RWPE2 (cell line): ENCODE measurements at regions not wholly inside any gene's neighbourhood (a gene's known extent, or its start where the extent isn't known, plus 50 kb on each side); places are given as distances from the start of the nearest gene placed in this dataset.

ENCODE experiments used
- ATAC-seq: fragments of 200-7000 bp; cut with Tn5 transposase; 3 replicates; pipeline ENCODE4 v1.9.1; 2021; ENCODE audit warnings: low read depth
- DNase-seq: peaks from one replicate; pipeline ENCODE4 v3.0.0-alpha.2; 2020; ENCODE audit warnings: low spot score
- H3K27ac ChIP-seq: fragments of 450-650 bp; 2 replicates; pipeline ENCODE4 v1.5.1; 2017; ENCODE audit warnings: mild to moderate bottlenecking; ENCODE audit not compliant: poor library complexity, severe bottlenecking
- H3K27me3 ChIP-seq: fragments of 250-450 bp; sonication (Bioruptor Pico); 2 replicates; pipeline ENCODE4 v1.5.1; 2021; ENCODE audit warnings: mild to moderate bottlenecking, moderate library complexity; ENCODE audit not compliant: insufficient read depth, poor library complexity, severe bottlenecking
- H3K36me3 ChIP-seq: fragments of 250-450 bp; sonication (Bioruptor Pico); 2 replicates; pipeline ENCODE4 v1.5.1; 2020; ENCODE audit warnings: low read depth, mild to moderate bottlenecking, moderate library complexity
- H3K4me1 ChIP-seq: fragments of 250-450 bp; sonication (Bioruptor Pico); 2 replicates; pipeline ENCODE4 v1.5.1; 2021; ENCODE audit warnings: mild to moderate bottlenecking, moderate library complexity; ENCODE audit not compliant: insufficient read depth, poor library complexity, severe bottlenecking
- H3K4me3 ChIP-seq: fragments of 250-450 bp; sonication (Bioruptor Pico); 2 replicates; pipeline ENCODE4 v1.5.1; 2021; ENCODE audit warnings: mild to moderate bottlenecking, moderate library complexity; ENCODE audit not compliant: severe bottlenecking
- H3K9me3 ChIP-seq: fragments of 250-450 bp; sonication (Bioruptor Pico); 2 replicates; pipeline ENCODE4 v1.5.1; 2021; ENCODE audit warnings: mild to moderate bottlenecking, moderate library complexity; ENCODE audit not compliant: severe bottlenecking
- TF ChIP-seq, protein P1 (sequence below): fragments of 450-650 bp; IDR thresholded peaks from one replicate; pipeline ENCODE4 v1.5.1; 2017; ENCODE audit warnings: mild to moderate bottlenecking, moderate library complexity; ENCODE audit not compliant: poor library complexity, severe bottlenecking

DNA sequence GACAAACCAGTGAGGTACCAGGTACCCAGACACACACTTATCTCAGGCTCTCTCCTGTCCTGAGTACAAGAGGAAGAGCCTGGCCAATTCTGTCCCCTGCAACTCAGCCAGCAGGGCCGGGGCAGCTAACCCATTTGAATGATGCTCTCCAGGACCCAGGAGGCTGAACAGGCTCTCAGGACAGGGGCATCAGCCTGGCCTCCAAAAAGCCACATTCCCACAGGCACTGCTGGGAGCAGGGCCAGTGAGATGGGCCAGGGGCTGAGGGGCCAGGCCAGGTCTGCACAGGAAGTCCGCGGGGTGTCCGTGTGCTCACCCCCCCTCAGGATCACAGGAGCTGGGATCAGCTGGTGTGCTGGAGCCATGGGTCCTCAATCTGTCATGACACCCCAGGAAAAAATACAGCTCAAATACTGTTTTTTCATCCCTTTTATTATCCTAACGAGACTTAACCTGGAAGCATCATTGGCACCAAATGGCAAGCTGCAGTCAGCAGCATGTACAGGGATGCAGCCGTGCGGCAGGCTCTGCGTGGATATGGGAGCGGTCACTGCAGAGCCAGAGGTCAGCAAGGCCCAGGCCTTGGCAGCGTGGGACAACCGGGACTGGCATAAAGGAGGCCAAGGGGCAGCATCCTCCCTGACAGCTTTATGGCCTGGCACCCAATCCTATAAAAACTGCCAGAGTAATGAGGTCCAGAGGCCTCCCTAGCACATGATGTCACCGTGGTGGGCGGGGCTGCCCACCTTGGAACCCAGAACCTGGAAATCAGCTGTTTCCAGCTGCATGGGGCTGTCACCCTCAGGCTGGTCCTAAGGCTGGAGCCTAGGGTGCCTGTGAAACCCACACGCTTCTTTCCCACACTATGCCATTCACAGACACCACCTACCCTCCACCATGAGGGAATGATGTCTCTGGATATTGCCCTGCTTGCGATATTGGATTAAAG lies 276.7 kb downstream of the C16orf95 start:
- Histone ChIP-seq H3K9me3 (no peaks in the 10 kb centered on the region), H3K27ac (no peak overlapping the region)

DNA sequence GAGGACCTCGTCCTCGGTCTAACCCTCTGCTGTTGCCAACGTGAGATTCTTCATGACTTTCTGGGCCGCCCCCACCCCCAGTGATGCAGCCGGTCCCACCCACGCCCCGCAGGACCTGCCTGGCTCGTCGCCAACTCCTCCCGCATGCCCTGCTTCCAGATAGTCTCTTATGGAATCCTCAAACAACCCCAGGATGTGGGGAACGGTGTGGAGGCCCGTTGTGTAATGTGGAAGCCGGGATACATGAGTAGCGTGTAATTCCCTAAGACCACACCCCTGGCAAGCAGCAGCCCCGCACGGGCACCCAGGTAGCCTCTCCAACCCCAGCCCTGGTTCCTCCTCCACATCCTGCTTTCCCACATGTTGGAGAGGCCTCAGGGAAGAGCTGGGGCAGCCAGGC lies 275.9 kb downstream of the C16orf95 start:
- no peak overlapping the region for H3K27ac ChIP-seq
- ATAC-seq (no peak), DNase-seq (no peak)
- H3K36me3 ChIP-seq = no peaks in the 10 kb centered on the region
- H3K4me1 ChIP-seq = no peaks in the 10 kb centered on the region
- no peaks in the 10 kb centered on the region for H3K9me3 ChIP-seq
- no peak overlapping the region for H3K4me3 ChIP-seq
- TF ChIP-seq, protein P1, sequence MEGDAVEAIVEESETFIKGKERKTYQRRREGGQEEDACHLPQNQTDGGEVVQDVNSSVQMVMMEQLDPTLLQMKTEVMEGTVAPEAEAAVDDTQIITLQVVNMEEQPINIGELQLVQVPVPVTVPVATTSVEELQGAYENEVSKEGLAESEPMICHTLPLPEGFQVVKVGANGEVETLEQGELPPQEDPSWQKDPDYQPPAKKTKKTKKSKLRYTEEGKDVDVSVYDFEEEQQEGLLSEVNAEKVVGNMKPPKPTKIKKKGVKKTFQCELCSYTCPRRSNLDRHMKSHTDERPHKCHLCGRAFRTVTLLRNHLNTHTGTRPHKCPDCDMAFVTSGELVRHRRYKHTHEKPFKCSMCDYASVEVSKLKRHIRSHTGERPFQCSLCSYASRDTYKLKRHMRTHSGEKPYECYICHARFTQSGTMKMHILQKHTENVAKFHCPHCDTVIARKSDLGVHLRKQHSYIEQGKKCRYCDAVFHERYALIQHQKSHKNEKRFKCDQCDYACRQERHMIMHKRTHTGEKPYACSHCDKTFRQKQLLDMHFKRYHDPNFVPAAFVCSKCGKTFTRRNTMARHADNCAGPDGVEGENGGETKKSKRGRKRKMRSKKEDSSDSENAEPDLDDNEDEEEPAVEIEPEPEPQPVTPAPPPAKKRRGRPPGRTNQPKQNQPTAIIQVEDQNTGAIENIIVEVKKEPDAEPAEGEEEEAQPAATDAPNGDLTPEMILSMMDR = no peak
- no peaks in the 10 kb centered on the region for H3K27me3 ChIP-seq

More for the DNA sequence above, 276.7 kb downstream of the C16orf95 start:
- ATAC-seq (no peak), DNase-seq (no peak)
- TF ChIP-seq, protein P1 = no peak
- Histone ChIP-seq H3K4me1 (no peaks in the 10 kb centered on the region), H3K4me3 (no peak overlapping the region), H3K27me3 (no peaks in the 10 kb centered on the region), H3K36me3 (no peaks in the 10 kb centered on the region)

DNA sequence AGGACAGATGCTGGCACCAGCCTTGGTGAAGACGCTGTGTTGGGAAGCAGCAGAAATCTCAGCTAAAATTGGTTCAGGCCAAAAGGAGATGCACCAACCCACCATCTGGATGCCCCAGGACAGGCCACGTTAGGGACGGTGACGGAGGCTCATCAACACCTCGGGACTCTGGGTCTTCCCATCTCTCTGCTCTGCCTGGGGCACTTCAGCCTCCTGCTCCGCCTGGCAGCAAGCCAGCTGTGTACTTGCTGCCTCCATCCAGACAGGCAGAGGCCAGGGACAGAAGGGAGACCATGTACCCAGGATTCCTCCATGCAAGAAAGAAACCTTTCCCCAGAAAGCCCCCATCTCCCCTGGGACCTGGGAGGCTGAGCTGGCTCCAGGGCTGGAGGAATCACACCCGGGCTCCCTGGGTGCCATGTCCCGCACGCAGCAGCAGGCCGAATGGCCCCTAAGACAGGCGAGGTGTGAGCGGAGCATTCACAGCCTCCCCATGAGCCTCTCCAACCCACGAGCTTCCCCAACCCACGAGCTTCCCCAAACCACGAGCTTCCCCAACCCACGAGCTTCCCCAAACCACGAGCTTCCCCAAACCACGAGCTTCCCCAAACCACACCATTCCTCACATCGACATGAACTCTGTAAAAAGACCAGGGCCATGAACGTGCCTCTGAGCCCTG lies 274.5 kb downstream of the C16orf95 start:
- ATAC-seq (no peak), DNase-seq (no peak)
- Histone ChIP-seq H3K9me3 (no peaks in the 10 kb centered on the region), H3K4me3 (no peak overlapping the region), H3K27ac (no peak overlapping the region), H3K4me1 (peaks cover 7% of the 10 kb centered on the region), H3K27me3 (no peaks in the 10 kb centered on the region), H3K36me3 (no peaks in the 10 kb centered on the region)
- TF ChIP-seq, protein P1 = no peak

DNA sequence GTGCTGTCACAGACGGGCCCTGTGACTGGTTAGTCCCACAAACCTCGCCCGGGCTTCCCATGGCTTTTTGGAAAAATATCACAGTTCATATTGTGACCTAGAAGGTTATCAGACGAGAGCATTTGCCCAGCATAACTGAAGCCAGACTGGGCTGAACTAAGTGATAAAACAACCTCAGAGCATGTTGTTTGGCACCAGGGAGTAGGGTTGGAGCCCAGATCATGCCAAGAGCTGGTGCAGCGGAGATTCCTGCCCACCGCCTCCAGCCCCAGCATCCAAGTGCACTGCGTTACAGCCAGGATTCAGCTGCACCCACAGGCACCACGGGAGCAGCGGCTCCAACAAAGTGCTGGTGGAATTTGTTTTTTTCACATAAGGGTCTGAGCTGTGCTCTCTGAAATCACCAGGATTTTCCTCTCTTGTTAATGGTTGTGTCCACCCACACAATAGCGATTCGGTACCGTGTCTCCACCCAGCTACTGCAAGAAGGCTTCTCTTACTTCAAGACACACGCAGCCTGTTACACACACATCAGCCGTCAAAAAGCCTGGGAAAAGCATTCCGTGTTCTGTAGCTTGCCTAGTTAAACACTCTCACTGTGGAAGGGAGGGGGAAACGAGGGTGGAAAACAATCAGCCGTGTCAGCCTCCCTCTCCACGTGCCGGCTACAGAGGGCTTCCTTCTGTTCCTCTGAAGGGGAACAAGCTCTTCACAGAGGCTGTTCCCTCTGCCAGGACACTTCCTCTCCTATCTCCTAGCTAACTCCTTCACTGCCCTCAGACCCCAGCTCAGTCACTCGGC lies 273.8 kb downstream of the C16orf95 start:
- no peaks in the 10 kb centered on the region for H3K27me3 ChIP-seq
- no peak for DNase-seq
- H3K36me3 ChIP-seq = no peaks in the 10 kb centered on the region
- no peak overlapping the region for H3K4me3 ChIP-seq
- no peaks in the 10 kb centered on the region for H3K9me3 ChIP-seq
- no peak for ATAC-seq
- TF ChIP-seq, protein P1 = no peak
- peaks cover 7% of the 10 kb centered on the region for H3K4me1 ChIP-seq
- H3K27ac ChIP-seq = no peak overlapping the region
